GM18519 (cell line): ENCODE measurements at regions not wholly inside any gene's neighbourhood (a gene's known extent, or its start where the extent isn't known, plus 50 kb on each side); places are given as distances from the start of the nearest gene placed in this dataset.
"Not testable (repeated sequence)": the region's sequence is repeated elsewhere in the genome, so short reads cannot be mapped to it uniquely, and the experiment has no call there.

ENCODE experiments used
- ATAC-seq: cut with Tn5 transposase; IDR thresholded peaks from one replicate; pipeline ENCODE4 v1.9.1; 2021; ENCODE audit warnings: mild to moderate bottlenecking, moderate library complexity; ENCODE audit not compliant: unreplicated experiment, low FRiP score

- ATAC-seq = no peak
These were observed 55.0 kb downstream of the FOXA2 start for GRCh38 chr20:22529150-22530019.

- no peak for ATAC-seq
These were observed 57.8 kb downstream of the FOXA2 start for GRCh38 chr20:22526512-22527012.

GRCh38 chr20:22525821-22526220 is 58.6 kb downstream of the FOXA2 start:
- no peak for ATAC-seq

- no peak for ATAC-seq
These were observed 59.1 kb downstream of the FOXA2 start for GRCh38 chr20:22525069-22525820.

- ATAC-seq = no peak
These were observed 59.9 kb downstream of the FOXA2 start for GRCh38 chr20:22524393-22525015.

GRCh38 chr20:22523499-22524392 is 60.6 kb downstream of the FOXA2 start:
- no peak for ATAC-seq

GRCh38 chr20:22523128-22523498 is 61.3 kb downstream of the FOXA2 start:
- no peak for ATAC-seq

- ATAC-seq = no peak
These were observed 61.7 kb downstream of the FOXA2 start for GRCh38 chr20:22522701-22523100.

GRCh38 chr20:22521940-22522339 is 62.4 kb downstream of the FOXA2 start:
- not testable (repeated sequence) for ATAC-seq

GRCh38 chr20:22520381-22520780 is 64.0 kb downstream of the FOXA2 start:
- no peak for ATAC-seq

- ATAC-seq = no peak
These were observed 69.1 kb downstream of the FOXA2 start for GRCh38 chr20:22515264-22515663.

- no peak for ATAC-seq
These were observed 70.8 kb downstream of the FOXA2 start for GRCh38 chr20:22513574-22513973.

GRCh38 chr20:22512911-22513489 is 71.4 kb downstream of the FOXA2 start:
- ATAC-seq = no peak

GRCh38 chr20:22511943-22512910 is 72.1 kb downstream of the FOXA2 start:
- no peak for ATAC-seq

- no peak for ATAC-seq
These were observed 74.6 kb downstream of the FOXA2 start for GRCh38 chr20:22509843-22510147.

- ATAC-seq = no peak
These were observed 75.1 kb downstream of the FOXA2 start for GRCh38 chr20:22509090-22509842.

GRCh38 chr20:22508426-22508825 is 75.9 kb downstream of the FOXA2 start:
- no peak for ATAC-seq
